ENCODE measurements at regions not wholly inside any gene's neighbourhood (a gene's known extent, or its start where the extent isn't known, plus 50 kb on each side); places are given as distances from the start of the nearest gene placed in this dataset.

DNA sequence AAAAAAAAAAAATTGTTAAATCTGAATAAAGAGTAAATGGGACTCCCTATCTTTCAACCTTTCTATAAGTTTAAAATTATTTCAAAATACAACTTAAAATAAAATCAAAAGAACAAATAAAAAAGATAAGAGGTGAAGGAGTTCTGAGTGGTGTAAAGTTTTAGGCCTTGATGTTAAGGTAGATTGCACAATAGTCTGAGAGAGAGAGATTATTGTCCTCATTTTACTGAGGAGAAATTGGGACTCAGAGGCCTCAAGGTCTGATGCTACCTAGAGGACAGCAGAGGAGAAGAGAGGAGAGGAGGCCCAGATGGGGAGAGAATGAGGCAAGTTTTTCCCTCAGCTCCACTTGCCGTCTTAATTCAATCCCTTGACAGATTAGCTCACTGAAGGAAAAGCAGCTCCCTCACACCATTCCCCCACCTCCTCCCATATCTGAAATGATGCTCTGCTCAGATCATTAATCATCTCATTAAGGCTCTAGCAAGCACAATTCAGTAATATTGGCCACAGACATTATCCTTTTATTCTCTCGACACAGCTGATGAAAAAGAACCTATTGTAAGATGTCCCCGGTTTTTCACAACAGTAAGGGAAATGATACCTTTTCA is 106.3 kb upstream of the PTPN13 start:
- 17% methylated on average over 3 of the region's 3 CpGs for WGBS (ENCODE audit: low lambda C conversion rate)
- H3K9me3 ChIP-seq (ENCODE audit: low read length), result no peaks in the 10 kb centered on the region
- H3K36me3 ChIP-seq (replicated peaks in 1 of 2; ENCODE audit: control insufficient read depth in 1 of 2, insufficient read depth in 2 of 2, low read length in 2 of 2), result no peaks in the 10 kb centered on the region
- no peaks in the 10 kb centered on the region for H3K79me2 ChIP-seq (ENCODE audit: insufficient read depth, low read length)
- FAIRE-seq (no peak), DNase-seq (ENCODE audit: low spot score) (no peak), ATAC-seq (no peak)
- intact Hi-C loops (cut with micrococcal nuclease; ENCODE audit: unreplicated experiment) (loop anchor here (2.0 kb wide), 1 partner anchor 43 kb away; no protein-coding TSS in a partner anchor), in situ Hi-C loops (cut with HindIII; ENCODE audit: extremely low pct_ligation_motif_present, low pct_unique_long_range_greater_than_20kb) (no loop called here)
- H2AFZ ChIP-seq (ENCODE audit: low read length), result no peak overlapping the region
- POLR2A ChIA-PET, result no interaction called here
- no peak overlapping the region for H3K4me2 ChIP-seq (ENCODE audit: low read depth, low read length)
- H3K4me1 ChIP-seq (ENCODE audit: insufficient read depth, low read length), result no peaks in the 10 kb centered on the region
- TF ChIP-seq REXO4 (CRISPR knock-in tag; IDR thresholded peaks at IDR 0.05; ENCODE audit: borderline replicate concordance) (no peak), ZFP90 (CRISPR knock-in tag; IDR thresholded peaks at IDR 0.05; ENCODE audit: borderline replicate concordance) (no peak), CEBPB (IDR thresholded peaks at IDR 0.05; ENCODE audit: borderline replicate concordance, low read depth, low read length) (peak; percentile 67; the same call in 1 of the 2 replicates), ZFP62 (CRISPR knock-in tag; IDR thresholded peaks at IDR 0.05) (no peak), FOSL1 (CRISPR knock-in tag; IDR thresholded peaks at IDR 0.05; ENCODE audit: borderline replicate concordance) (no peak)
- TF ChIP-seq, protein P1, sequence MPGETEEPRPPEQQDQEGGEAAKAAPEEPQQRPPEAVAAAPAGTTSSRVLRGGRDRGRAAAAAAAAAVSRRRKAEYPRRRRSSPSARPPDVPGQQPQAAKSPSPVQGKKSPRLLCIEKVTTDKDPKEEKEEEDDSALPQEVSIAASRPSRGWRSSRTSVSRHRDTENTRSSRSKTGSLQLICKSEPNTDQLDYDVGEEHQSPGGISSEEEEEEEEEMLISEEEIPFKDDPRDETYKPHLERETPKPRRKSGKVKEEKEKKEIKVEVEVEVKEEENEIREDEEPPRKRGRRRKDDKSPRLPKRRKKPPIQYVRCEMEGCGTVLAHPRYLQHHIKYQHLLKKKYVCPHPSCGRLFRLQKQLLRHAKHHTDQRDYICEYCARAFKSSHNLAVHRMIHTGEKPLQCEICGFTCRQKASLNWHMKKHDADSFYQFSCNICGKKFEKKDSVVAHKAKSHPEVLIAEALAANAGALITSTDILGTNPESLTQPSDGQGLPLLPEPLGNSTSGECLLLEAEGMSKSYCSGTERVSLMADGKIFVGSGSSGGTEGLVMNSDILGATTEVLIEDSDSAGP (CRISPR knock-in tag; IDR thresholded peaks at IDR 0.05; ENCODE audit: borderline replicate concordance), result no peak
- H3K27me3 ChIP-seq (ENCODE audit: control insufficient read depth in 1 of 2, insufficient read depth in 2 of 2, low read length in 2 of 2), result peaks cover 0 to 1% of the 10 kb centered on the region in 2 experiments; a peak in 2 of 5 replicates
- CTCF ChIA-PET (ENCODE audit: low intra/inter-chr PET ratio, low total read pairs), result no interaction called here
- H3K9ac ChIP-seq (ENCODE audit: insufficient read depth, low read depth, low read length), result no peak overlapping the region
- no peak overlapping the region for H3K4me3 ChIP-seq (replicated peaks in 1 of 3; ENCODE audit: insufficient read depth in 1 of 3, low read depth in 2 of 3, low read length in 3 of 3)
- H3K27ac ChIP-seq (ENCODE audit: extremely low read length, insufficient read depth, low read length), result no peak overlapping the region
- H4K20me1 ChIP-seq (ENCODE audit: insufficient read depth, low read length), result no peaks in the 10 kb centered on the region
- BruUV-seq (replicated peaks), result no TSS peak

DNA sequence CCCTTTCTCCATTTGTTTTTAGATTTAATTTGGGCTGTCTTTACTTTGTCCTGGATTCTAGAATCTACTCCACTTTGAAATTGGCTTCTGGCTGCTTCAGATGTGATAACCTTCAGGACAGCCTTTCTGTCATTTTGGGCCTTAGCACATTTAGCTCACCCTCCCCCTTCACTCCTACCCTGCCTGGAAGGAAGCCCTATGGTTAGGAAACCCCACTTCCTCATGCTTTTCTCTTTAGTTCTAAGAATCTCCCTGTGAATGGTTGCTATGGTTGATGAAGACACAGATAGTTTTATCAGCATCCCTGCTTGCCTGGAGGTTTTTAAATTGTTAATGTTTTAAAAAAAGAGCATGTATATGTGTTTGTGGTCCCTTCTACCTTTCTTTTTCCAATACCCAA is 100.7 kb upstream of the PTPN13 start:
- H3K36me3 ChIP-seq (replicated peaks in 1 of 2; ENCODE audit: control insufficient read depth in 1 of 2, insufficient read depth in 2 of 2, low read length in 2 of 2), result no peaks in the 10 kb centered on the region
- no TSS peak for BruUV-seq (replicated peaks)
- intact Hi-C loops (cut with micrococcal nuclease; ENCODE audit: unreplicated experiment), result no loop called here
- no peaks in the 10 kb centered on the region for H3K79me2 ChIP-seq (ENCODE audit: insufficient read depth, low read length)
- FAIRE-seq, result no peak
- no peak overlapping the region for H3K9ac ChIP-seq (ENCODE audit: insufficient read depth, low read depth, low read length)
- in situ Hi-C loops (cut with HindIII; ENCODE audit: extremely low pct_ligation_motif_present, low pct_unique_long_range_greater_than_20kb), result no loop called here
- H3K9me3 ChIP-seq (ENCODE audit: low read length), result no peaks in the 10 kb centered on the region
- H3K27ac ChIP-seq (ENCODE audit: extremely low read length, insufficient read depth, low read length), result no peak overlapping the region
- H4K20me1 ChIP-seq (ENCODE audit: insufficient read depth, low read length), result no peaks in the 10 kb centered on the region
- H3K4me3 ChIP-seq (replicated peaks in 1 of 3; ENCODE audit: insufficient read depth in 1 of 3, low read depth in 2 of 3, low read length in 3 of 3), result no peak overlapping the region
- H3K27me3 ChIP-seq (ENCODE audit: control insufficient read depth in 1 of 2, insufficient read depth in 2 of 2, low read length in 2 of 2), result no peaks in the 10 kb centered on the region; a peak in 1 of 5 replicates
- H2AFZ ChIP-seq (ENCODE audit: low read length), result no peak overlapping the region
- H3K4me1 ChIP-seq (ENCODE audit: insufficient read depth, low read length), result no peaks in the 10 kb centered on the region
- CTCF ChIA-PET (ENCODE audit: low intra/inter-chr PET ratio, low total read pairs), result no interaction called here
- POLR2A ChIA-PET, result no interaction called here
- no peak for ATAC-seq
- H3K4me2 ChIP-seq (ENCODE audit: low read depth, low read length), result no peak overlapping the region
- DNase-seq (ENCODE audit: low spot score), result no peak
- TF ChIP-seq SNRNP70 (IDR thresholded peaks at IDR 0.05; ENCODE audit: low read depth, low read length), result no peak
- no peak for TF ChIP-seq TBP (CRISPR knock-in tag; IDR thresholded peaks at IDR 0.05)
- TF ChIP-seq, protein P2, sequence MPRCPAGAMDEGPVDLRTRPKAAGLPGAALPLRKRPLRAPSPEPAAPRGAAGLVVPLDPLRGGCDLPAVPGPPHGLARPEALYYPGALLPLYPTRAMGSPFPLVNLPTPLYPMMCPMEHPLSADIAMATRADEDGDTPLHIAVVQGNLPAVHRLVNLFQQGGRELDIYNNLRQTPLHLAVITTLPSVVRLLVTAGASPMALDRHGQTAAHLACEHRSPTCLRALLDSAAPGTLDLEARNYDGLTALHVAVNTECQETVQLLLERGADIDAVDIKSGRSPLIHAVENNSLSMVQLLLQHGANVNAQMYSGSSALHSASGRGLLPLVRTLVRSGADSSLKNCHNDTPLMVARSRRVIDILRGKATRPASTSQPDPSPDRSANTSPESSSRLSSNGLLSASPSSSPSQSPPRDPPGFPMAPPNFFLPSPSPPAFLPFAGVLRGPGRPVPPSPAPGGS (CRISPR knock-in tag; IDR thresholded peaks at IDR 0.05), result no peak
- TF ChIP-seq, protein P3, sequence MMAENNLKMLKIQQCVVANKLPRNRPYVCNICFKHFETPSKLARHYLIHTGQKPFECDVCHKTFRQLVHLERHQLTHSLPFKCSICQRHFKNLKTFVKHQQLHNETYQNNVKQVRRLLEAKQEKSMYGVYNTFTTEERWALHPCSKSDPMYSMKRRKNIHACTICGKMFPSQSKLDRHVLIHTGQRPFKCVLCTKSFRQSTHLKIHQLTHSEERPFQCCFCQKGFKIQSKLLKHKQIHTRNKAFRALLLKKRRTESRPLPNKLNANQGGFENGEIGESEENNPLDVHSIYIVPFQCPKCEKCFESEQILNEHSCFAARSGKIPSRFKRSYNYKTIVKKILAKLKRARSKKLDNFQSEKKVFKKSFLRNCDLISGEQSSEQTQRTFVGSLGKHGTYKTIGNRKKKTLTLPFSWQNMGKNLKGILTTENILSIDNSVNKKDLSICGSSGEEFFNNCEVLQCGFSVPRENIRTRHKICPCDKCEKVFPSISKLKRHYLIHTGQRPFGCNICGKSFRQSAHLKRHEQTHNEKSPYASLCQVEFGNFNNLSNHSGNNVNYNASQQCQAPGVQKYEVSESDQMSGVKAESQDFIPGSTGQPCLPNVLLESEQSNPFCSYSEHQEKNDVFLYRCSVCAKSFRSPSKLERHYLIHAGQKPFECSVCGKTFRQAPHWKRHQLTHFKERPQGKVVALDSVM (CRISPR knock-in tag; IDR thresholded peaks at IDR 0.05), result no peak
- no peak for TF ChIP-seq CENPX (CRISPR knock-in tag; IDR thresholded peaks at IDR 0.05)
- no peak for TF ChIP-seq RBM22 (optimal IDR thresholded peaks at IDR 0.05; ENCODE audit: low read length)
- no peak for TF ChIP-seq NCOA5 (CRISPR knock-in tag; IDR thresholded peaks at IDR 0.05)
- TF ChIP-seq ARHGAP35 (CRISPR knock-in tag; IDR thresholded peaks at IDR 0.05; ENCODE audit: borderline replicate concordance), result no peak
- no peak for TF ChIP-seq TOE1 (CRISPR knock-in tag; IDR thresholded peaks at IDR 0.05)
